Panc1 (cell line): ENCODE measurements at regions not wholly inside any gene's neighbourhood (a gene's known extent, or its start where the extent isn't known, plus 50 kb on each side); places are given as distances from the start of the nearest gene placed in this dataset.

Experiments used
- POLR2AphosphoS5 ChIP-seq: IDR thresholded peaks from 2 replicates; pipeline ENCODE4 v1.6.1; 2012; ENCODE audit warnings: mild to moderate bottlenecking, low read depth, low read length, moderate library complexity
- TF ChIP-seq, protein P1 (sequence below): fragments of 450-650 bp; IDR thresholded peaks from 2 replicates; pipeline ENCODE4 v1.5.1; 2017; ENCODE audit warnings: mild to moderate bottlenecking

DNA sequence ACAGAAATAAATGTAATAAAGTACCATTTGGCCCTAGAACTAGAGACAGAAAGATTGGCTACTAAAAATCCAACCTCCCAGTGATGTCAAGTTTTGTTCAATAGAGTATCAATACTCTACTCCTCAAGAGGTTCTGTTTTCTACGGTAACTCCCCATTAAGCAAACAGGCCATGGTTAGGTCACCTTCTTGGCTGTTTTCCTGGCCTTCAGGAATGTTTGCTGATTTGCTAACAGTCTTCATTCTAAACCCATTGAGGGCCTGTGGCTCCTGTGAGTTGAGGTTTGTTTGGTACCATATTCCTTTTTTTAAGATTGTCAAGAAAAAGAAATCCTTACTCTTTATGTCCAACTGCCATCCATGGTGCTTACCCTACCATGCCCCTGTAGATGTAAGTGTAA, 1022.0 kb upstream of the TMEM132C start:
- TF ChIP-seq, protein P1, sequence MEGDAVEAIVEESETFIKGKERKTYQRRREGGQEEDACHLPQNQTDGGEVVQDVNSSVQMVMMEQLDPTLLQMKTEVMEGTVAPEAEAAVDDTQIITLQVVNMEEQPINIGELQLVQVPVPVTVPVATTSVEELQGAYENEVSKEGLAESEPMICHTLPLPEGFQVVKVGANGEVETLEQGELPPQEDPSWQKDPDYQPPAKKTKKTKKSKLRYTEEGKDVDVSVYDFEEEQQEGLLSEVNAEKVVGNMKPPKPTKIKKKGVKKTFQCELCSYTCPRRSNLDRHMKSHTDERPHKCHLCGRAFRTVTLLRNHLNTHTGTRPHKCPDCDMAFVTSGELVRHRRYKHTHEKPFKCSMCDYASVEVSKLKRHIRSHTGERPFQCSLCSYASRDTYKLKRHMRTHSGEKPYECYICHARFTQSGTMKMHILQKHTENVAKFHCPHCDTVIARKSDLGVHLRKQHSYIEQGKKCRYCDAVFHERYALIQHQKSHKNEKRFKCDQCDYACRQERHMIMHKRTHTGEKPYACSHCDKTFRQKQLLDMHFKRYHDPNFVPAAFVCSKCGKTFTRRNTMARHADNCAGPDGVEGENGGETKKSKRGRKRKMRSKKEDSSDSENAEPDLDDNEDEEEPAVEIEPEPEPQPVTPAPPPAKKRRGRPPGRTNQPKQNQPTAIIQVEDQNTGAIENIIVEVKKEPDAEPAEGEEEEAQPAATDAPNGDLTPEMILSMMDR: no peak
- no peak for TF ChIP-seq POLR2AphosphoS5
